Mucosa of descending colon (tissue), 3 donors: ENCODE measurements at regions not wholly inside any gene's neighbourhood (a gene's known extent, or its start where the extent isn't known, plus 50 kb on each side); places are given as distances from the start of the nearest gene placed in this dataset.

ENCODE experiments used
- ATAC-seq: fragments of 200-7000 bp; cut with Tn5 transposase; one replicate; pipeline ENCODE4 v1.9.1; 2020; ENCODE audit warnings: mild to moderate bottlenecking, moderate library complexity
- DNase-seq, 3 donors: peaks; one replicate each; pipeline ENCODE4 v3.0.0-alpha.2; 2020
- H3K36me3 ChIP-seq: fragments of 200-600 bp; one replicate; pipeline ENCODE4 v1.8.0; 2021; ENCODE audit warnings: low read depth, mild to moderate bottlenecking
- H3K4me1 ChIP-seq: fragments of 200-600 bp; one replicate; pipeline ENCODE4 v1.8.0; 2021; ENCODE audit warnings: low read depth, mild to moderate bottlenecking
- H3K4me3 ChIP-seq: fragments of 200-600 bp; one replicate; pipeline ENCODE4 v1.8.0; 2021; ENCODE audit warnings: mild to moderate bottlenecking
- H3K9me3 ChIP-seq: fragments of 200-600 bp; one replicate; pipeline ENCODE4 v1.8.0; 2021; ENCODE audit warnings: mild to moderate bottlenecking
- intact Hi-C, 2 donors: fragments of 100-400 bp; cut with DNase I in 1 of 2; cut with micrococcal nuclease in 1 of 2; formaldehyde crosslinking; loops; one replicate each; pipeline versions ENCODE4 v1.11.0 to v1.11.1; 2022; cut with DNase I, micrococcal nuclease
- TF ChIP-seq, protein P1 (sequence below): fragments of 200-600 bp; IDR thresholded peaks from one replicate; pipeline ENCODE4 v1.8.0; 2022; ENCODE audit warnings: antibody characterized with exemption, mild to moderate bottlenecking
- donor health status: DM: no; HTN: no; CAD: no; lungs with moderate emphysema.
- donor health status: DM: no; HTN: no; CAD: no.
- donor health status: DM: no; HTN: yes; CAD: no.

GRCh38 chr1:67978890-67979516 lies 71.4 kb downstream of the DIRAS3 start:
- Histone ChIP-seq H3K36me3 (no peaks in the 10 kb centered on the region), H3K4me3 (no peak overlapping the region), H3K4me1 (no peaks in the 10 kb centered on the region), H3K9me3 (no peaks in the 10 kb centered on the region)
- ATAC-seq (no peak), DNase-seq (no peak)
- TF ChIP-seq, protein P1, sequence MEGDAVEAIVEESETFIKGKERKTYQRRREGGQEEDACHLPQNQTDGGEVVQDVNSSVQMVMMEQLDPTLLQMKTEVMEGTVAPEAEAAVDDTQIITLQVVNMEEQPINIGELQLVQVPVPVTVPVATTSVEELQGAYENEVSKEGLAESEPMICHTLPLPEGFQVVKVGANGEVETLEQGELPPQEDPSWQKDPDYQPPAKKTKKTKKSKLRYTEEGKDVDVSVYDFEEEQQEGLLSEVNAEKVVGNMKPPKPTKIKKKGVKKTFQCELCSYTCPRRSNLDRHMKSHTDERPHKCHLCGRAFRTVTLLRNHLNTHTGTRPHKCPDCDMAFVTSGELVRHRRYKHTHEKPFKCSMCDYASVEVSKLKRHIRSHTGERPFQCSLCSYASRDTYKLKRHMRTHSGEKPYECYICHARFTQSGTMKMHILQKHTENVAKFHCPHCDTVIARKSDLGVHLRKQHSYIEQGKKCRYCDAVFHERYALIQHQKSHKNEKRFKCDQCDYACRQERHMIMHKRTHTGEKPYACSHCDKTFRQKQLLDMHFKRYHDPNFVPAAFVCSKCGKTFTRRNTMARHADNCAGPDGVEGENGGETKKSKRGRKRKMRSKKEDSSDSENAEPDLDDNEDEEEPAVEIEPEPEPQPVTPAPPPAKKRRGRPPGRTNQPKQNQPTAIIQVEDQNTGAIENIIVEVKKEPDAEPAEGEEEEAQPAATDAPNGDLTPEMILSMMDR = no peak
- intact Hi-C loops = no loop called here

DNA sequence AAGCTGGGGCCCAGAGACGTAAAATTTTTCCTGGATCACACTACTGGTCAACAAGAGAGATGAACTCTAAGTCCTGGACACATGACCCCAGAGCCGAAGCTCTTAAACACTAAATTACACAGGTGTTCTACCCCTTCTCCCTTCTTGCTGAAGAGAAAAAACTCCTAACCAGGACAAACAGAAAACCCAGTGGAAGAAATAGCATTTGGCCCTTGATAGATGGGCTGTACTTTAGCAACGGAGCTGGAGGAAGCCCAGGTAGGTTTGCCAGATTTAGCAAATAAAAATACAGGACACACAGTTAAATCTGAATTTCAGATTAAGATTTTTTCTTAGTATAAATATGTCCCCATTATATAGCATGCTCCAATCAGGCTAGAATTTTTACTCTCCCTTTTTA lies 72.7 kb downstream of the DIRAS3 start:
- ATAC-seq (no peak), DNase-seq (no peak)
- intact Hi-C loops = no loop called here
- TF ChIP-seq, protein P1 = no peak
- Histone ChIP-seq H3K9me3 (no peaks in the 10 kb centered on the region), H3K4me3 (no peak overlapping the region), H3K4me1 (no peaks in the 10 kb centered on the region), H3K36me3 (no peaks in the 10 kb centered on the region)

- no peak overlapping the region for H3K4me3 ChIP-seq
- intact Hi-C loops = no loop called here
- H3K36me3 ChIP-seq = no peaks in the 10 kb centered on the region
- H3K9me3 ChIP-seq = no peaks in the 10 kb centered on the region
- DNase-seq (no peak), ATAC-seq (no peak)
- TF ChIP-seq, protein P1 = no peak
- no peaks in the 10 kb centered on the region for H3K4me1 ChIP-seq
These were observed 77.4 kb downstream of the DIRAS3 start for GRCh38 chr1:67973051-67973450.

GRCh38 chr1:67970088-67970487 lies 80.3 kb downstream of the DIRAS3 start:
- DNase-seq = no peak
- TF ChIP-seq, protein P1 = no peak
- Histone ChIP-seq H3K9me3 (no peaks in the 10 kb centered on the region), H3K4me1 (no peaks in the 10 kb centered on the region), H3K4me3 (no peak overlapping the region), H3K36me3 (no peaks in the 10 kb centered on the region)
- intact Hi-C loops = no loop called here
- ATAC-seq = no peak

DNA sequence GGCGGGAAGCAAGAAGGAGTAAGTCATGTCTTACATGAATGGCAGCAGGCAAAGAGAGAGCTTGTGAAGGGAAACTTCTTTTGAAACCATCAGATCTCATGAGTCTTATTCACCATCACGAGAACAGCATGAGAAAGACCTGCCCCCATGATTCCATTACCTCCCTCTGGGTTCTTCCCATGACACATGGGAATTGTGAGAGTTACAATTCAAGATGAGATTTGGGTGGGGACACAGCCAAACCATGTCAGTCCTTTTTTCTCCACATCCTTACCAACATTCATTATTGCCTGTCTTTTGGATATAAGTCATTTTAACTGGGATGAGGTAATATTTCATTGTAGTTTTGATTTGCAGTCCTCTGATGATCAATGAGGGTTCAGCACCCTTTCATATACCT lies 81.0 kb downstream of the DIRAS3 start:
- DNase-seq = no peak
- no peak for ATAC-seq
- TF ChIP-seq, protein P1 = no peak
- Histone ChIP-seq H3K4me3 (no peak overlapping the region), H3K36me3 (no peaks in the 10 kb centered on the region), H3K9me3 (no peaks in the 10 kb centered on the region), H3K4me1 (no peaks in the 10 kb centered on the region)
- intact Hi-C loops = no loop called here

DNA sequence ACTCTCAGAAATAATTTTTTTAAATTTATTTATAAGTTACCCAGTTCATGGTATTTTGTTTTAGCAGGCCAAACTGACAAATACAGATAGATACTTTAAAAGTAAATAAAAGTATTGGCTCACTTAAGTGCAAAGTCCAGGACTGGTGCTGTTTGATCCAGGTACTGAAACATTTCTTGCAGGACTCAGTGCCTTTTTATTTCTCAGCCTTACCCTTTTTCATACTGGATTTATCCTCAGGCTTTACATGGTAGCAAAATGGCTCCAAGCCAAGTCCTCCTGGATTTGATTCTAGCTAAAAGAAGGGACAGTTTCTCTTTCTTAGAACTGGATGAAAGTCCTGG lies 83.8 kb downstream of the DIRAS3 start:
- TF ChIP-seq, protein P1 = no peak
- intact Hi-C loops = no loop called here
- H3K4me1 ChIP-seq = no peaks in the 10 kb centered on the region
- no peak overlapping the region for H3K4me3 ChIP-seq
- DNase-seq = no peak
- H3K36me3 ChIP-seq = no peaks in the 10 kb centered on the region
- H3K9me3 ChIP-seq = peaks cover 12% of the 10 kb centered on the region
- ATAC-seq = no peak
